Keratinocyte (primary cell): ENCODE measurements at regions not wholly inside any gene's neighbourhood (a gene's known extent, or its start where the extent isn't known, plus 50 kb on each side); places are given as distances from the start of the nearest gene placed in this dataset.

Experiments
- DNase-seq: peaks from one replicate; pipeline ENCODE4 v3.0.0-alpha.2; 2011; ENCODE audit warnings: low read depth, missing footprints, low spot score
- FAIRE-seq: peaks from 2 replicates; lab custom pipeline; 2011; peaks lifted over from hg19 to GRCh38; lab: Jason Lieb, UNC
- H2AFZ ChIP-seq: 2 replicates; pipeline ENCODE4 v1.6.0; 2012; ENCODE audit warnings: low read length, control low read depth, inconsistent platforms; ENCODE audit not compliant: control insufficient read depth
- H3K27ac ChIP-seq: 2 replicates; pipeline ENCODE4 v1.5.1; 2011; ENCODE audit warnings: low read length; ENCODE audit not compliant: control insufficient read depth, insufficient read depth
- H3K27me3 ChIP-seq: 3 replicates; pipeline ENCODE4 v1.6.0; 2011; ENCODE audit warnings: low read length; ENCODE audit not compliant: control insufficient read depth, insufficient read depth; ENCODE audit errors: extremely low read depth
- H3K36me3 ChIP-seq, 2 experiments: 2 replicates in 1 of 2; 3 replicates in 1 of 2; pipeline ENCODE4 v1.5.1; 2011; ENCODE audit warnings: low read length in 2 of 2, mild to moderate bottlenecking in 1 of 2; ENCODE audit not compliant: control insufficient read depth in 2 of 2, insufficient read depth in 2 of 2; ENCODE audit errors: extremely low read depth in 1 of 2
- H3K4me1 ChIP-seq: 3 replicates; pipeline ENCODE4 v1.5.1; 2011; ENCODE audit warnings: low read length; ENCODE audit not compliant: control insufficient read depth, insufficient read depth; ENCODE audit errors: extremely low read depth
- H3K4me2 ChIP-seq: 3 replicates; pipeline ENCODE4 v1.6.0; 2011; ENCODE audit warnings: low read depth, low read length; ENCODE audit not compliant: control insufficient read depth, insufficient read depth; ENCODE audit errors: extremely low read depth
- H3K4me3 ChIP-seq, 3 experiments: fragments of 200-600 bp in 1 of 3; sonication (generic) in 1 of 3; 2 replicates in 2 of 3; 3 replicates in 1 of 3; pipeline ENCODE4 v1.5.1; 2011 to 2016; ENCODE audit warnings: low read length in 3 of 3, mild to moderate bottlenecking in 3 of 3, control low read depth in 2 of 3, inconsistent platforms in 1 of 3, low read depth in 1 of 3, mixed read lengths in 1 of 3, mixed run types in 1 of 3, moderate library complexity in 1 of 3; ENCODE audit not compliant: control insufficient read depth in 2 of 3, insufficient read depth in 2 of 3; ENCODE audit errors: extremely low read depth in 1 of 3
- H3K79me2 ChIP-seq: 2 replicates; pipeline ENCODE4 v1.6.0; 2012; ENCODE audit warnings: low read length; ENCODE audit not compliant: control insufficient read depth, insufficient read depth
- H3K9ac ChIP-seq: 3 replicates; pipeline ENCODE4 v1.6.0; 2011; ENCODE audit warnings: low read length; ENCODE audit not compliant: control insufficient read depth, insufficient read depth; ENCODE audit errors: extremely low read depth
- H3K9me1 ChIP-seq: 3 replicates; pipeline ENCODE4 v1.6.0; 2011; ENCODE audit warnings: low read length; ENCODE audit not compliant: control insufficient read depth, insufficient read depth; ENCODE audit errors: extremely low read depth
- H3K9me3 ChIP-seq: 2 replicates; pipeline ENCODE4 v1.5.1; 2012; ENCODE audit warnings: low read depth, low read length; ENCODE audit not compliant: control insufficient read depth
- H4K20me1 ChIP-seq: 3 replicates; pipeline ENCODE4 v1.6.0; 2011; ENCODE audit warnings: low read length; ENCODE audit not compliant: control insufficient read depth, insufficient read depth; ENCODE audit errors: extremely low read depth
- EZH2 ChIP-seq: IDR thresholded peaks from one replicate; pipeline ENCODE4 v1.6.1; 2012; ENCODE audit warnings: inconsistent platforms, mild to moderate bottlenecking, low read length, moderate library complexity
- dilution Hi-C: fragments of 300-500 bp; cut with MboI; formaldehyde crosslinking; loops from one replicate; pipeline ENCODE4 v1.7.0; 2020; ENCODE audit warnings: low sequenced_read_pairs; ENCODE audit not compliant: extremely low pct_ligation_motif_present
- TF ChIP-seq, protein P1 (sequence below), 3 experiments: IDR thresholded peaks in 1 of 3; conservative IDR thresholded peaks in 1 of 3; optimal IDR thresholded peaks in 1 of 3; 2 replicates in 2 of 3; 3 replicates in 1 of 3; pipeline versions ENCODE3 to v1.5.1; 2011; ENCODE audit warnings: low read length in 3 of 3, mild to moderate bottlenecking in 3 of 3, moderate library complexity in 2 of 3, control low read depth in 1 of 3, inconsistent platforms in 1 of 3; ENCODE audit not compliant: insufficient read depth in 2 of 3; ENCODE audit errors: extremely low read depth in 1 of 3

DNA sequence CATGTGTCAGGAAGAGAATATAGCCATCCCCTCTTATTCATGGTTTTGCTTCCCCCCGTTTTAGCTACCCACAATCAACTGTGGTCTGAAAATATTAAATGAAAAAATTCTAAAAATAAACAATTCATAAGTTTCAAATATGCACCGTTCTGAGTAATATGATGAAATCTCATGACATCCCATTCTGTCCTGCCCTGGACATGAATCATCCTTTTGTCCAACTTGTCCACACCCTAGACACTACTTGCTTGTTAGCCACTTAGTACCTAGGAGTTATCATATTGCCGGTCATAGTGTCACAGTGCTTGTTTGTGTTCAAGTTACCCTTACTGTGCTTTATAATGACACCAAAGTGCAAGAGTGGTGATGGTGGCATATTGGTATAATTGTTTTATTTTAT lies 113.5 kb downstream of the CAAP1 start:
- H3K9me3 ChIP-seq: no peaks in the 10 kb centered on the region
- H3K79me2 ChIP-seq: no peaks in the 10 kb centered on the region
- no peak overlapping the region for H2AFZ ChIP-seq
- H3K4me2 ChIP-seq: no peak overlapping the region
- FAIRE-seq: no peak
- no peak overlapping the region for H3K4me3 ChIP-seq
- dilution Hi-C loops: no loop called here
- DNase-seq: no peak
- no peak overlapping the region for H3K9ac ChIP-seq
- H3K9me1 ChIP-seq: no peaks in the 10 kb centered on the region
- H3K27me3 ChIP-seq: no peaks in the 10 kb centered on the region
- no peaks in the 10 kb centered on the region for H3K4me1 ChIP-seq
- TF ChIP-seq, protein P1, sequence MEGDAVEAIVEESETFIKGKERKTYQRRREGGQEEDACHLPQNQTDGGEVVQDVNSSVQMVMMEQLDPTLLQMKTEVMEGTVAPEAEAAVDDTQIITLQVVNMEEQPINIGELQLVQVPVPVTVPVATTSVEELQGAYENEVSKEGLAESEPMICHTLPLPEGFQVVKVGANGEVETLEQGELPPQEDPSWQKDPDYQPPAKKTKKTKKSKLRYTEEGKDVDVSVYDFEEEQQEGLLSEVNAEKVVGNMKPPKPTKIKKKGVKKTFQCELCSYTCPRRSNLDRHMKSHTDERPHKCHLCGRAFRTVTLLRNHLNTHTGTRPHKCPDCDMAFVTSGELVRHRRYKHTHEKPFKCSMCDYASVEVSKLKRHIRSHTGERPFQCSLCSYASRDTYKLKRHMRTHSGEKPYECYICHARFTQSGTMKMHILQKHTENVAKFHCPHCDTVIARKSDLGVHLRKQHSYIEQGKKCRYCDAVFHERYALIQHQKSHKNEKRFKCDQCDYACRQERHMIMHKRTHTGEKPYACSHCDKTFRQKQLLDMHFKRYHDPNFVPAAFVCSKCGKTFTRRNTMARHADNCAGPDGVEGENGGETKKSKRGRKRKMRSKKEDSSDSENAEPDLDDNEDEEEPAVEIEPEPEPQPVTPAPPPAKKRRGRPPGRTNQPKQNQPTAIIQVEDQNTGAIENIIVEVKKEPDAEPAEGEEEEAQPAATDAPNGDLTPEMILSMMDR (optimal IDR thresholded peaks at IDR 0.05 in 1 of 3, IDR thresholded peaks at IDR 0.05 in 1 of 3, conservative IDR thresholded peaks at IDR 0.05 in 1 of 3; ENCODE audit: extremely low read depth in 1 of 3, insufficient read depth in 2 of 3, low read length in 3 of 3): no peak
- no peak for TF ChIP-seq EZH2
- no peak overlapping the region for H3K27ac ChIP-seq
- H3K36me3 ChIP-seq: no peaks in the 10 kb centered on the region
- H4K20me1 ChIP-seq: no peaks in the 10 kb centered on the region

DNA sequence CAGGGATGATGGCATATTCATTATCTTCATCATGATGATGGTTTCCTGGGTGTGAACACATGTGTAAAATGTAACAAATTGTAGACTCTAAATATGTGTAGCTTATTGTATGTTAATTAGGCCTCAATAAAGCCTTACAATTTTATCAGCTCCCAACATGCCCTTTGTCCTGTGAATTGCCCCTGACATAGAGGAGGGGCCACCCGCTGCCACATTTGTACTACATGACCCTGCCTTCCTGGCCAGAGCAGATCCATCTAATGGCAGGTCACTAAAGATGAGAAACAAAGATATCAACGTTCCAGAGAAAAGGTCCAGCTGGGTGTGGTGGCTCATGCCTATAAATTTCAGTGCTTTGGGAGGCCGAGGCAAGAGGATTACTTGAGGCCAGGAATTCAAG lies 117.2 kb downstream of the CAAP1 start:
- Histone ChIP-seq H3K4me3 (no peak overlapping the region), H3K9ac (no peak overlapping the region), H3K9me1 (no peaks in the 10 kb centered on the region), H3K36me3 (no peaks in the 10 kb centered on the region), H4K20me1 (no peaks in the 10 kb centered on the region), H3K4me2 (no peak overlapping the region), H3K4me1 (no peaks in the 10 kb centered on the region), H3K9me3 (no peaks in the 10 kb centered on the region), H3K79me2 (no peaks in the 10 kb centered on the region), H2AFZ (no peak overlapping the region), H3K27ac (no peak overlapping the region), H3K27me3 (no peaks in the 10 kb centered on the region)
- FAIRE-seq (no peak), DNase-seq (no peak)
- dilution Hi-C loops: no loop called here
- TF ChIP-seq, protein P1 (optimal IDR thresholded peaks at IDR 0.05 in 1 of 3, IDR thresholded peaks at IDR 0.05 in 1 of 3, conservative IDR thresholded peaks at IDR 0.05 in 1 of 3; ENCODE audit: extremely low read depth in 1 of 3, insufficient read depth in 2 of 3, low read length in 3 of 3): no peak
- no peak for TF ChIP-seq EZH2
